HG03432 (cell line): ENCODE measurements at regions not wholly inside any gene's neighbourhood (a gene's known extent, or its start where the extent isn't known, plus 50 kb on each side); places are given as distances from the start of the nearest gene placed in this dataset.

Experiments
- ATAC-seq: cut with Tn5 transposase; IDR thresholded peaks from one replicate; pipeline ENCODE4 v1.9.1; 2021; ENCODE audit warnings: mild to moderate bottlenecking, moderate library complexity; ENCODE audit not compliant: unreplicated experiment

- no peak for ATAC-seq
These were observed 87.6 kb upstream of the MBNL2 start for GRCh38 chr13:97134364-97135095.

GRCh38 chr13:97135883-97136282 lies 86.2 kb upstream of the MBNL2 start:
- no peak for ATAC-seq

GRCh38 chr13:97136418-97136817 lies 85.7 kb upstream of the MBNL2 start:
- no peak for ATAC-seq

- ATAC-seq, result no peak
These were observed 82.4 kb upstream of the MBNL2 start for GRCh38 chr13:97139691-97140090.

- ATAC-seq, result no peak
These were observed 82.0 kb upstream of the MBNL2 start for GRCh38 chr13:97140131-97140530.

GRCh38 chr13:97140611-97141010 lies 81.5 kb upstream of the MBNL2 start:
- no peak for ATAC-seq

- no peak for ATAC-seq
These were observed 81.0 kb upstream of the MBNL2 start for GRCh38 chr13:97141097-97141496.

GRCh38 chr13:97141564-97142005 lies 80.5 kb upstream of the MBNL2 start:
- peak; percentile 99 for ATAC-seq

- ATAC-seq, result peak; percentile 46
These were observed 79.7 kb upstream of the MBNL2 start for GRCh38 chr13:97142452-97142851.

GRCh38 chr13:97145057-97145456 lies 77.1 kb upstream of the MBNL2 start:
- ATAC-seq, result no peak

- ATAC-seq, result no peak
These were observed 73.2 kb upstream of the MBNL2 start for GRCh38 chr13:97148894-97149293.

GRCh38 chr13:97160421-97160820 lies 61.7 kb upstream of the MBNL2 start:
- ATAC-seq, result no peak

GRCh38 chr13:97161582-97162231 lies 60.4 kb upstream of the MBNL2 start:
- ATAC-seq, result no peak

- ATAC-seq, result no peak
These were observed 56.4 kb upstream of the MBNL2 start for GRCh38 chr13:97165502-97166425.

GRCh38 chr13:97171136-97171535 lies 51.0 kb upstream of the MBNL2 start:
- ATAC-seq, result no peak
